Smooth muscle cell (in vitro differentiated cells): ENCODE measurements at regions not wholly inside any gene's neighbourhood (a gene's known extent, or its start where the extent isn't known, plus 50 kb on each side); places are given as distances from the start of the nearest gene placed in this dataset.

Source experiments
- DNase-seq: peaks from one replicate; lab custom pipeline; 2025; ENCODE audit not compliant: unreplicated experiment; lab: John Stamatoyannopoulos, UW
- H2AFZ ChIP-seq: fragments of 200-600 bp; sonication (generic); 2 replicates; pipeline ENCODE4 v1.6.0; 2016; ENCODE audit warnings: antibody characterized with exemption, low read depth, mild to moderate bottlenecking
- H3F3A ChIP-seq: fragments of 200-600 bp; sonication (generic); 2 replicates; pipeline ENCODE4 v1.6.0; 2017; ENCODE audit warnings: antibody characterized with exemption, low read depth
- H3K27ac ChIP-seq: fragments of 200-600 bp; sonication (generic); 2 replicates; pipeline ENCODE4 v1.5.1; 2016; ENCODE audit warnings: low read depth, mild to moderate bottlenecking
- H3K27me3 ChIP-seq: fragments of 200-600 bp; sonication (generic); 2 replicates; pipeline ENCODE4 v1.6.1; 2016; ENCODE audit warnings: low read depth, mild to moderate bottlenecking
- H3K36me3 ChIP-seq: fragments of 200-600 bp; sonication (generic); 2 replicates; pipeline ENCODE4 v1.5.1; 2016; ENCODE audit warnings: low read depth
- H3K4me1 ChIP-seq: fragments of 200-600 bp; sonication (generic); 2 replicates; pipeline ENCODE4 v1.5.1; 2016; ENCODE audit warnings: low read depth
- H3K4me2 ChIP-seq: fragments of 200-600 bp; sonication (generic); 2 replicates; pipeline ENCODE4 v1.6.0; 2016; ENCODE audit warnings: mild to moderate bottlenecking
- H3K4me3 ChIP-seq: fragments of 200-600 bp; sonication (generic); 2 replicates; pipeline ENCODE4 v1.5.1; 2016; ENCODE audit warnings: mild to moderate bottlenecking
- H3K79me2 ChIP-seq: fragments of 200-600 bp; sonication (generic); 2 replicates; pipeline ENCODE4 v1.6.0; 2016; ENCODE audit warnings: low read depth, mild to moderate bottlenecking
- H3K9ac ChIP-seq: fragments of 200-600 bp; sonication (generic); 2 replicates; pipeline ENCODE4 v1.6.0; 2016; ENCODE audit warnings: low read depth
- H3K9me3 ChIP-seq: fragments of 200-600 bp; sonication (generic); replicated peaks from 2 replicates; pipeline ENCODE4 v1.5.1; 2016; ENCODE audit warnings: low read depth
- H4K20me1 ChIP-seq: fragments of 200-600 bp; sonication (generic); 2 replicates; pipeline ENCODE4 v1.6.0; 2016; ENCODE audit warnings: low read depth
- CTCF ChIP-seq: fragments of 200-600 bp; sonication (generic); IDR thresholded peaks from 2 replicates; pipeline ENCODE4 v1.5.1; 2017; ENCODE audit warnings: borderline replicate concordance, mild to moderate bottlenecking, antibody characterized with exemption; ENCODE audit not compliant: insufficient read depth, poor library complexity, severe bottlenecking
- WGBS: methylation state at CpG from one replicate; pipeline ENCODE4 v1.1.7; 2016; ENCODE audit warnings: low lambda C conversion rate; 5-methylcytosine and 5-hydroxymethylcytosine counted together

DNA sequence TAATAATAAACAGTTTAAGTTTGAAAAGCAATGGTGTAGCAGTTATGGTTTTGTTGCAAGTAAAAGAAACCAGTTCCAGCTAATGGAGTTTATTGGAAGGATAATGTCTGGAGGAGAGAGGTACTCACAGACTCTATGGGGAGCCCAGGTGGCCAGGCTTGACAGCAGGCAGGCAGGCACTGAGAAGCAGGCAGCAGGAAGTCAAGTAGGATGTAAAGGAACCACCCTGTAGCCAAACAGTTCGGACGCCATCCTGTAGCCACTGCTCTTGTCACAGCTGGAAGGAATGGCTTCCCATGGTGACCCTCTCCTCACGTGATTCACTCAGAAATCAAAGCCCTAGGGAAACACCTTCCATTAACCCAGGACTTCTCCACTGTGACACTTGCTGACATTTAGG lies 96.7 kb upstream of the MC3R start:
- Histone ChIP-seq H3F3A (no peaks in the 10 kb centered on the region), H3K27ac (no peak overlapping the region), H3K4me3 (no peak overlapping the region), H3K9ac (no peak overlapping the region), H3K9me3 (no peaks in the 10 kb centered on the region), H3K4me1 (no peaks in the 10 kb centered on the region), H3K36me3 (no peaks in the 10 kb centered on the region), H3K79me2 (no peaks in the 10 kb centered on the region), H3K27me3 (no peaks in the 10 kb centered on the region), H2AFZ (no peak overlapping the region), H3K4me2 (no peak overlapping the region), H4K20me1 (no peaks in the 10 kb centered on the region)
- DNase-seq, result no peak
- WGBS, result 62% methylated on average over 3 of the region's 3 CpGs
- no peak for TF ChIP-seq CTCF

DNA sequence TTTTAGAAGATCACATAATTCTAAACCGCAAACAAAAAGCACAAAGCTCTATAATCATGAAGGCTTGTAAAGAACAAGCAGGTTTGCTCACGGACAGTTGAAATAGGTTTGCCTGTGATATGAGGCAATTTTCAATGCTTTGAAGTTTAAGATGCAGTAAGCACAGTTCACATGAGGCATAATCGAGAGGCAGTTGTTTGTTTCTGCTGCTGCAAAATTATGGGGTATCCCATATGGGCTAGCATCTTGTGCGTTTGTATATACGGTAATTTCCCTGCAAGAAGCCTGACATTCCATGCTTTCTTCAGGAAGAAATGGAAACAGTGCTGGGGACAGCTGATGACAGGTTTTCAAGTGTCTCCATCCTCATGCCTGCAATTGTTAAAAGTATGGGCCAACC lies 94.6 kb upstream of the MC3R start:
- no peak for TF ChIP-seq CTCF
- Histone ChIP-seq H3K27ac (no peak overlapping the region), H3K9ac (no peak overlapping the region), H3K4me3 (no peak overlapping the region), H3K9me3 (no peaks in the 10 kb centered on the region), H3K27me3 (no peaks in the 10 kb centered on the region), H2AFZ (no peak overlapping the region), H4K20me1 (no peaks in the 10 kb centered on the region), H3K4me2 (no peak overlapping the region), H3K36me3 (no peaks in the 10 kb centered on the region), H3F3A (no peaks in the 10 kb centered on the region), H3K4me1 (no peaks in the 10 kb centered on the region), H3K79me2 (no peaks in the 10 kb centered on the region)
- WGBS, result 80% methylated on average over 5 of the region's 5 CpGs
- no peak for DNase-seq

GRCh38 chr20:56155625-56156024 lies 92.9 kb upstream of the MC3R start:
- no peak for TF ChIP-seq CTCF
- Histone ChIP-seq H3K9me3 (no peaks in the 10 kb centered on the region), H4K20me1 (no peaks in the 10 kb centered on the region), H2AFZ (no peak overlapping the region), H3K4me1 (no peaks in the 10 kb centered on the region), H3K9ac (no peak overlapping the region), H3K4me2 (no peak overlapping the region), H3K79me2 (no peaks in the 10 kb centered on the region), H3K27ac (no peak overlapping the region), H3K27me3 (no peaks in the 10 kb centered on the region), H3F3A (no peaks in the 10 kb centered on the region), H3K4me3 (no peak overlapping the region), H3K36me3 (no peaks in the 10 kb centered on the region)
- 57% methylated on average over 5 of the region's 5 CpGs for WGBS
- no peak for DNase-seq

DNA sequence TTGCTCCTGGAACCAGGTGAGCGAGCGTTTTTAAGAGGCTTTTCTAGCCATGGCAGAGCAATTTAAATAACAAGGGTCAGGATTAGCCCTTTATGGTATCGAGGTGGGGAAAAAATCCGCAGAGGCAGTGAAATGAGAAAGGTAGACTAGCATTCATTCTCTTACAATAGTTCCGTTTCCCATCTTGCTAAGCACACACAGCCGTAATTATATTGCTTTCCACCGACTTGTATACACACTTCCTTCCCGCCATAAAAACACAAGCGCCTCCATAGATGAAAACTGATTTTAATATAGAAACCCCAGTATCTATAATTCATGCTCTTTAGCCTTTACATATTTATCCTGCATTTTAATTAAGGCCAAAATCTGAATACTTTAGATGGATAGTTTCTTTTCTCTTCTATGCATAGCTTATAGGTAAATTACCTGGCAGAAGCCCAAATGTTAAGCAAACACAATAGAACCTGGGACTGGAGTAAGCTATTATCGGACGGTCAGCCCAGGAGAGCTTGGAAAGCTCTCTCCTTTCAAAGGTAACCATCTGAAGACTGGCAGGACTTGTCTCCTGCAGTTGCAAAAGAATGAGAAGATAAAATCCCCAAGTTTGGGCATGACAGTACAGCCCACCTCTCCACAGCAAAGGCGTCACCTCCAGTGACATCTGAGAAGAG lies 90.9 kb upstream of the MC3R start:
- Histone ChIP-seq H3K9me3 (no peaks in the 10 kb centered on the region), H3K9ac (no peak overlapping the region), H3K4me2 (no peak overlapping the region), H3K4me3 (no peak overlapping the region), H3K27ac (no peak overlapping the region), H4K20me1 (no peaks in the 10 kb centered on the region), H3F3A (no peaks in the 10 kb centered on the region), H3K27me3 (no peaks in the 10 kb centered on the region), H3K4me1 (no peaks in the 10 kb centered on the region), H3K79me2 (no peaks in the 10 kb centered on the region), H3K36me3 (no peaks in the 10 kb centered on the region), H2AFZ (no peak overlapping the region)
- TF ChIP-seq CTCF, result no peak
- WGBS, result 76% methylated on average over 12 of the region's 12 CpGs
- DNase-seq, result no peak
